HG02610 (cell line): ENCODE measurements at regions not wholly inside any gene's neighbourhood (a gene's known extent, or its start where the extent isn't known, plus 50 kb on each side); places are given as distances from the start of the nearest gene placed in this dataset.

Source experiments
- ATAC-seq: cut with Tn5 transposase; IDR thresholded peaks from one replicate; pipeline ENCODE4 v1.9.1; 2021; ENCODE audit warnings: mild to moderate bottlenecking, moderate library complexity; ENCODE audit not compliant: unreplicated experiment

DNA sequence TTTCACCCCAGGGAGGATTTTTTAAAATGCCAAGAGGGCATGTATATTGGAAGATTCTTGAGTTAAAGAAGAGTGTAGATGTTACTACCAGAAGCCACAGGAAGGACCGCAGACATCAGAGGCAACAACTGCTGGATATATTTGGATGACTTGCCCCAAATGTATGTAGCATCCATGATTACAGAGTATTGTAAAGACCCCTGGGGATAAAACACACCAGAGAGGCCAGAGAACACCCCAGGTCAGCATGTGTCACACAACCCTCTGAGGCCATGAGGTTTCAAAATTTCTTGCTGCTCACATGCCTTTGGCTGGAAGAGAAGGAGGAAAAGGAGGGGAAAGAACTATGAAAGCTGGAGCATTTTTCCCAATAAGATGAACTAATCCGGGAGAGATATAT is 108.0 kb upstream of the LSM8 start:
- no peak for ATAC-seq

GRCh38 chr7:118076564-118076963 is 107.4 kb upstream of the LSM8 start:
- no peak for ATAC-seq

GRCh38 chr7:118078015-118078414 is 105.9 kb upstream of the LSM8 start:
- ATAC-seq: no peak

DNA sequence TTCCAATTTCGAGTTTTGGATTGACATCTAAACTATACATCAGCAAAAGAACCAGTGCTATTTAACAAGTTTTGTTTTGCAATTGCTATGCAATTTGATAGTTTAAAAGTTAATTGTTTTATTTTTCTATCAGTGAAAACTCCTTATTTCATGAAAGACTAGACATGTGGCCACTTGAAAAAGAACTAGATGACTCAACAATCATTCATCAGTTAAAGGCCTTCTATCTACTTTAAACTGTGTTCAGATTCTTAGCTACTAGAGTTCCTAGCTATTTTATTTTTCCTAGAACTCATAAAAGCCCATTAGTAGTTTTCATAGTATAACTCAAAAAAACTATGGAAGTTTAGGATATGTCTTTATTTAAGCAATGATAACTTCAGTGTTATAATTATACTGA is 104.6 kb upstream of the LSM8 start:
- ATAC-seq: no peak

DNA sequence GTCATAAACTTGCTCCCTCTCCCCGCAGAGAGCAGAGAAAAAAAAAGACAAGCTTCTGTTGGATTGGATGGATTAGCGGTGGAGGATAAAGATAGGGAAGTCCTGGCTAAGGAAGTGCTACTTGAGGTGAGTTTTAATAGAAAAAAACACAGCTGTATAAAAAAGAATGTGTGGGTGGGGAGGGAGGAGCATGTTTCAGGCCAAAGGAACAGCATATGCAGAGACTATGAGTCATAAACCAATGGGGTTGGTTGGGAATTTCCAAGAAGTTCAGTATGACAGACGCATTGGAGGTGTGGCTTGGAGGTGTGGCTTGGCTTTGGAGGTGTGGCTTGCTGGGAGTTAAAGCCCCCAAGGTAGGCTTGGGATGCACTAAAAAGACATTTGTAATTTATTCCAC is 103.0 kb upstream of the LSM8 start:
- ATAC-seq: peak; percentile 99

DNA sequence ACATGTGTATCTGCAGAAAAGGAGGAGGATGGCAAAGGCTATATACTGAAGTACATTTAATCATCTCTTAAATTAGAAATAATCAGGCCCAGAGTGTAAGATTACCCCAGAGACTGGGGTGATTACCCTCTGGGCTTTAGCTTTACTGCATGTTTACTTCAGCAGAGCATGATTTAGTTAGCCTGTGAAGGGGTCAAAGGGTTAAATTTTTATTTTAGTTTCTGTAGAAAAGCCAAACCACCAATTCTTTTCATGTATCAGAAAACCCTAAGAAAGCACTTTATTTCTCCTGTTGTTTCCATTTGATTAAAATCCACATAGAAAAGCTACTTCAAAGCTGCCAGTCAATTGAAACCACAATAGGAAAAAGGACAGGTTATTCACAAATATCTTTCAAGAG is 101.5 kb upstream of the LSM8 start:
- no peak for ATAC-seq

- no peak for ATAC-seq
These were observed 99.0 kb upstream of the LSM8 start for GRCh38 chr7:118085000-118085399.

DNA sequence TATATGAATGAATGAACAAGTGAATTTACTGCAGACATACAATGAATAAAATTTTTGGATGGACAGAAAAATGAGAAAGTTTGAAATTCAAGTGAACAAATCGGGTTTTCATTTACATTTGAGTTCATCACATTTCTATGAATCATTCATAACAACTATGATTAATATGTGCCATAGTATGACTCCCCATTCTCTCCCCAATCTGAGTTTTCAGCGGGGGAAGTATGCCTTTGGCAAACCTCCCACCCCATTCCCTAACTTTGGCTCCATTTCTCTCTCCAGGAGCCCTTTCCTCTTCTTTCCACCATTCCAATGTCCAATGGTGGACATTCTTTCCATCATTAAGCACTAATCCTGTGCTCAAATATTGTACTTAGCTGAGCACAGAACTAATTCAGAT is 96.8 kb upstream of the LSM8 start:
- ATAC-seq: no peak

GRCh38 chr7:118094044-118094443 is 89.9 kb upstream of the LSM8 start:
- no peak for ATAC-seq

DNA sequence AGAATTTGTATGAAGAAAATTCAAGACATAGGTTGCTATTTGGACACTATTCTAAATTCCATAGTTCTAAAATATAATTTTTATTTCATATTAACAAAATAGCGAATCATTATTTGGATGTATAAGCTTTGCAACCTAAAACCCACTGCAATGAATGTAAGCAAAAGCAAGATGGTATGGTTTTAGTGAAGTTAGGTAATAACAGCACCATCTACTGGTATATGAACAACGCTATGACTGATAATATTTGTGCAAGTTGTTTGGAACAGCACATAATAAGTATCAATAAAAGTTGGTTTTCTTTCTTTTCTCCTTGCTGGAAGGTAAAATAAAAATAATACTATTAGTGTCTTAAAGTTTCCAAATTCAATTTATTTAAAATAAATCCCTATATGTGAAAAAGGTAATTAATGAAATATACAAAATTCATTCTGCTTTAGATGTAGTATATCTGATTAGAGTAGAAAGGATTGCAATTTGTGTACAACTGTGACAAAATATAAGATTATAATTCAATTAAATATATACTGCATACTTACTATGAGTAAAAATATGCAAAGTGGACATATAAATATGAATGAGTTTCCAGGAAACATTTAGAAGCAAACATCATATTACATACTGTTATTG is 79.0 kb upstream of the LSM8 start:
- ATAC-seq: no peak

DNA sequence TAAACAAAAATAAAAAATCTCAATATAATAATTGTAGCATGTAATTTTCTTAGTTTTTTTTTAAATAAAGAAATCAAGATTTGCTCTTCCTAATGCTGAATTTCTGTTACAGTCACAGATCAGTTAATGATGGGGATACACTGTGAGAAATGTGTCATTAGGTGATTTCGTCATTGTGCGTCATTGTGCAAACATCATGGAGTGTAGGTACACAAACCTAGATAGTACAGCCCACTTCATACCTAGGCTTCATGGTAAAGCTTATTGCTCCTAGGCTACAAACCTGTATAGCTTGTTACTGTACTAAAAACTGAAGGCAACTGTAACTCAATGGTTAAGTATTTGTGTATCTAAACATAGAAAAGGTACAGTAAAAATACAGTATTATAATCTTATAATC is 74.4 kb upstream of the LSM8 start:
- no peak for ATAC-seq

DNA sequence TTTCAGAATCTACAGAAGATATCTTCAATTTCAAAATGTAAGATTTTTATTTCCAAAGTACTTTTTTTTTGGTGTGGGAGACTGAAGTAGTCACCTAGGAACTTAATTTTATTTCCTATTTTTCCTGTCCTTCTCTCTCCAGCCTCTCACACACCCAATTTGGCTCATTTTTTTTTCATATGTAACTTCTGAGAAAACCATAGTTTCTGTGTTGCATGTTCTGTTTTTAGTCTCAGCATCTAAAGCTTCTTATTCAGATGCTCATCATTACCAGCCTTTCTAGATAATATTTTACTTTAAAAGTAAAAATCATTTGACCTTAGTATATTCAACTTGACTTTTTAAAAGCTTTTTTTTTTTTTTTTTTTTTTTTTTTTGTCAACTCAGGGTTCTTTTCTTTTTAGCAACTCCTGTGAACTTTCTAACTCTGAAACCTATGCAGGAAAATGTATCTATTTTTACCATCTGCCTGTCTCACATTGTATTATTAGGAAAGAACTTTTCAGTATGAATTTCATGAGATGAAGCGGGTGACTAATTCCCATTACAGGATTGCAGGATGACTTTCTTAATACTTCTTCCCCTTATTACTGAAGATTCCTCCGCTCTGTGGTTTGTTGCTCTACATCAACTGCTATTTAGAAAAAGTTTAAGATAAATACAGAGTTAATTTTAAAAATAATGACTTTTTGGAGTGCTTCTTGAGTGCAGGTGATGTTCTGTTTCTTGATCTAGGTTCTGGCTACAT is 73.6 kb upstream of the LSM8 start:
- no peak for ATAC-seq

- ATAC-seq: no peak
These were observed 72.6 kb upstream of the LSM8 start for GRCh38 chr7:118111347-118111746.

GRCh38 chr7:118114175-118114574 is 69.8 kb upstream of the LSM8 start:
- ATAC-seq: no peak

DNA sequence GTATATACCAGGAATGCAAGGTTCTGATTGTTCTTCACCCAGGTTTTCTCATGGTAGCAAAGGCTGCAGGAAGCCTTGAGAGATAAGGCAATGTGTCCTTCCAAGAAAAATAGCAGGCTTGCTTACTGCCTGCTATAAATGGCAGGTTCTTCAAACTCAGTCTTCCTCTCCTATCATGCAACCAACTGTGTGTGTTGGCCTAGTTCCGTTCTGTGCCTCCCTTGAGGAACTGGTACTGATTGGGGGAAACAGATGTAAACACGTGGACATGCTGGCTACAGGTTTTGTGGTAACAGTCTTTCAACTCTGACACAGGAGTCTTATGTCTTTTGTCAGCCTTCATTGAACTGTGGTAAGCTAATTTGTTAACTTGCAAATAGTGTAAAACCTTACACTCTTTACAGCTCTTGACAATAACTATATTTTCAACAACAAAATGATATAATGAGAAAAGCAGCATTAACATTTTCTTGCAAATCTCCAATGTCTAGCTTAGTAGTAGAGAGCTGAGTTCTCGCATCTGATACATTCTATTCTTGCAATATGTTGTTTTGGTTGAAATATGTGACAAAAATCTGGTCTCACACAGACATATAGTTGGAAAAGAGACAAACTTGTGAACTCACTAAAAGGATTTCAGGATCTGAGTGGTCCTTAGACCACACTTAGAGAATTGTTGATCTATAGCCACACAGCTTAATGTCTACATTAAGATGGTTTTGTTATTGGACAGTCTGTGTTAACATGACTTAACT is 54.7 kb upstream of the LSM8 start:
- ATAC-seq: no peak

DNA sequence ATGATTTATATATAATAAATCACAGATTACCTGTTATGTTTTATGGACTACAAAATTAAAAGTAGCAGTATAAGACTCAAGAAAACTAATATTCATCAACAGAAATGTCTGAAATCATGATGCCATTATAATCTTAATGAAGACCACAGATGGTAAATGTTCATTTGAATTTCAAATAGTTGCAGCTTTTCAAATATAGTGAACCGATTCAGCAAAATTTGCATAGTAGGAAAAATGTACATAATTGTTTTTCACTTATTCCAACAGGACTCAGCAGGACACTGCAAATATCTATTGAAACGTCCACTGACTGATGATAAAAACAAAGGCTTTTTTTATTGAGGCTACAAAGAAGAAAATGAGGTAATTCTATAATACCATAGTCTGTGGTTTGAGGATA is 51.2 kb upstream of the LSM8 start:
- no peak for ATAC-seq
